Right atrium auricular region (tissue), 2 donors: ENCODE measurements at regions not wholly inside any gene's neighbourhood (a gene's known extent, or its start where the extent isn't known, plus 50 kb on each side); places are given as distances from the start of the nearest gene placed in this dataset.
A peak's percentile ranks its signal among the peaks of the same experiment; 100 is the strongest.

Experiments used
- DNase-seq: peaks from one replicate; pipeline ENCODE4 v3.0.0-alpha.2; 2019; ENCODE audit warnings: low spot score
- H3K27ac ChIP-seq, 2 donors: fragments of 200-600 bp; sonication (generic); 1 replicate in 1 of 2; 2 replicates in 1 of 2; pipeline ENCODE4 v1.5.1; 2016 to 2019
- H3K27me3 ChIP-seq, 2 donors: fragments of 200-600 bp; sonication (generic); one replicate each; pipeline versions ENCODE4 v1.5.1 to v1.6.0; 2017 to 2019
- H3K36me3 ChIP-seq: fragments of 200-600 bp; sonication (generic); one replicate; pipeline ENCODE4 v1.5.1; 2016
- H3K4me1 ChIP-seq, 2 donors: fragments of 200-600 bp; sonication (generic); one replicate each; pipeline versions ENCODE4 v1.5.1 to v1.6.0; 2017 to 2019
- H3K4me3 ChIP-seq, 2 donors: fragments of 200-600 bp; sonication (generic); 1 replicate in 1 of 2; 2 replicates in 1 of 2; pipeline ENCODE4 v1.5.1; 2017 to 2019; ENCODE audit warnings: mild to moderate bottlenecking in 1 of 2, moderate library complexity in 1 of 2
- H3K9me3 ChIP-seq, 2 donors: fragments of 200-600 bp; sonication (generic); one replicate each; pipeline ENCODE4 v1.5.1; 2019
- TF ChIP-seq, protein P1 (sequence below), 2 donors: fragments of 200-600 bp; sonication (generic); IDR thresholded peaks; one replicate each; pipeline ENCODE4 v1.5.1; 2019; ENCODE audit warnings: antibody characterized with exemption in 2 of 2

DNA sequence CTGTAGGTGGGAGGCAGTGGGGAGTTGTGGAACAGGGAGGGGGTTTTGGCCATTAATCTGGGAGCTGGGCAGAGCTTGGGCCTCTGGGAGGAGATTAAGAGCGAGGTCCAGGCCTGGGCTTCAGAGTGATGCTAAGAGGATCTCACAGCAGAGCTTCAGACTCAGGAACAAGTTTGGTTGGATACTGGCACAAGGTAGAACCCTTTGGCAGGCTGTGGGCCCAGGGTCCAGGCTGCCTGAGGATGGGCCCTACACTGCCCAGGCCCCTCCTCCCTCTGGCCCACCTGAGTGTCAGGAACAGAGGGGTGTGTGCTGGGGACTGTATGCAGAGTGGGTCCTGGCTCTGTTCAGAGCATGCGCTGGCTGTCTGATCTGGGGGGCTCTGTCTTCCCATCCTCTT, 334.9 kb downstream of the CYP26B1 start:
- H3K9me3 ChIP-seq, result no peaks in the 10 kb centered on the region
- no peaks in the 10 kb centered on the region for H3K4me1 ChIP-seq
- TF ChIP-seq, protein P1, sequence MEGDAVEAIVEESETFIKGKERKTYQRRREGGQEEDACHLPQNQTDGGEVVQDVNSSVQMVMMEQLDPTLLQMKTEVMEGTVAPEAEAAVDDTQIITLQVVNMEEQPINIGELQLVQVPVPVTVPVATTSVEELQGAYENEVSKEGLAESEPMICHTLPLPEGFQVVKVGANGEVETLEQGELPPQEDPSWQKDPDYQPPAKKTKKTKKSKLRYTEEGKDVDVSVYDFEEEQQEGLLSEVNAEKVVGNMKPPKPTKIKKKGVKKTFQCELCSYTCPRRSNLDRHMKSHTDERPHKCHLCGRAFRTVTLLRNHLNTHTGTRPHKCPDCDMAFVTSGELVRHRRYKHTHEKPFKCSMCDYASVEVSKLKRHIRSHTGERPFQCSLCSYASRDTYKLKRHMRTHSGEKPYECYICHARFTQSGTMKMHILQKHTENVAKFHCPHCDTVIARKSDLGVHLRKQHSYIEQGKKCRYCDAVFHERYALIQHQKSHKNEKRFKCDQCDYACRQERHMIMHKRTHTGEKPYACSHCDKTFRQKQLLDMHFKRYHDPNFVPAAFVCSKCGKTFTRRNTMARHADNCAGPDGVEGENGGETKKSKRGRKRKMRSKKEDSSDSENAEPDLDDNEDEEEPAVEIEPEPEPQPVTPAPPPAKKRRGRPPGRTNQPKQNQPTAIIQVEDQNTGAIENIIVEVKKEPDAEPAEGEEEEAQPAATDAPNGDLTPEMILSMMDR (IDR thresholded peaks at IDR 0.05), result no peak
- H3K27me3 ChIP-seq, result no peaks in the 10 kb centered on the region
- DNase-seq, result peak; percentile 30
- no peaks in the 10 kb centered on the region for H3K36me3 ChIP-seq
- H3K4me3 ChIP-seq, result no peak overlapping the region
- H3K27ac ChIP-seq, result no peak overlapping the region

DNA sequence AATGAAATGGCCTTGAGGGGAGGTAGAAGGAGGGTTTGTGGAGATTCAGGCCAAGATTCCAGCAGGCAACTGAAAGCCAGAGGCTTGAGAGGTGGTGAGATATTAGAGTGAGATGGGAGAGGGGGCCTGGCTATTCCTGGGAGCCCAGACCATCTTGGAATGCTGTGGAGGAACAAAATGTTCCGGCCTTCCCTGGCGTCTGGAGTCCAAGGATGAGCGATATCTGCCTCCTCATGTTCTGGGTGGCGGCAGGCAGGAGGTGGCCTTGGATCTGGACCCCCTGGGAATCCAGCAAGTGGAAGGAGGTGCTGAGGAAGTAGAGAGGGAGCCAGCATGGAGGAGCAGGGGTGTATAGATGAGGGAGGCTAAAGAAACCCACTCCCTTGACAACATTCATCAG, 335.9 kb downstream of the CYP26B1 start:
- TF ChIP-seq, protein P1 (IDR thresholded peaks at IDR 0.05), result no peak
- Histone ChIP-seq H3K9me3 (no peaks in the 10 kb centered on the region), H3K4me1 (no peaks in the 10 kb centered on the region), H3K4me3 (no peak overlapping the region), H3K27me3 (no peaks in the 10 kb centered on the region), H3K27ac (no peak overlapping the region), H3K36me3 (no peaks in the 10 kb centered on the region)
- DNase-seq, result peak; percentile 46

DNA sequence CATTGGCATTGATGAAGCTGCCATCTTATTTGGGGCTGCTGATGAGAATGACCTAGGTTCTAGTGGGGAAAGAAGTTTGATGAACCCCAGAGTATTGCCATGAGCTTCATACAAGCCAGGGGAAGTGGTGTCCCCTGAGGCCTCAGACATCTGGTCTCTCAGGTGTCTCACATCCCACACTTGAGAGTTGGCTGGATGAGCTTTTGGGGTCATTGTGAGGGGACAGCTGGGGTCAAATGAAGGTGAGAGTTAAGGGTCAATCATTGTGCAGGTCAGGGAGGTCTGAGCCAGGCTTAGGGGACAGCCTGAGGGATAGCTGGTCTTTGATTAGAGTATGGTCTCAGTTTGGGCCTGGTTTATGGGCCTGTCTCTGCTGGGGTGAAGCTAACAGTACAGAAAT, 336.5 kb downstream of the CYP26B1 start:
- H3K27ac ChIP-seq, result no peak overlapping the region
- DNase-seq, result no peak
- TF ChIP-seq, protein P1 (IDR thresholded peaks at IDR 0.05), result no peak
- H3K27me3 ChIP-seq, result no peaks in the 10 kb centered on the region
- H3K4me1 ChIP-seq, result no peaks in the 10 kb centered on the region
- no peaks in the 10 kb centered on the region for H3K36me3 ChIP-seq
- no peaks in the 10 kb centered on the region for H3K9me3 ChIP-seq
- no peak overlapping the region for H3K4me3 ChIP-seq

DNA sequence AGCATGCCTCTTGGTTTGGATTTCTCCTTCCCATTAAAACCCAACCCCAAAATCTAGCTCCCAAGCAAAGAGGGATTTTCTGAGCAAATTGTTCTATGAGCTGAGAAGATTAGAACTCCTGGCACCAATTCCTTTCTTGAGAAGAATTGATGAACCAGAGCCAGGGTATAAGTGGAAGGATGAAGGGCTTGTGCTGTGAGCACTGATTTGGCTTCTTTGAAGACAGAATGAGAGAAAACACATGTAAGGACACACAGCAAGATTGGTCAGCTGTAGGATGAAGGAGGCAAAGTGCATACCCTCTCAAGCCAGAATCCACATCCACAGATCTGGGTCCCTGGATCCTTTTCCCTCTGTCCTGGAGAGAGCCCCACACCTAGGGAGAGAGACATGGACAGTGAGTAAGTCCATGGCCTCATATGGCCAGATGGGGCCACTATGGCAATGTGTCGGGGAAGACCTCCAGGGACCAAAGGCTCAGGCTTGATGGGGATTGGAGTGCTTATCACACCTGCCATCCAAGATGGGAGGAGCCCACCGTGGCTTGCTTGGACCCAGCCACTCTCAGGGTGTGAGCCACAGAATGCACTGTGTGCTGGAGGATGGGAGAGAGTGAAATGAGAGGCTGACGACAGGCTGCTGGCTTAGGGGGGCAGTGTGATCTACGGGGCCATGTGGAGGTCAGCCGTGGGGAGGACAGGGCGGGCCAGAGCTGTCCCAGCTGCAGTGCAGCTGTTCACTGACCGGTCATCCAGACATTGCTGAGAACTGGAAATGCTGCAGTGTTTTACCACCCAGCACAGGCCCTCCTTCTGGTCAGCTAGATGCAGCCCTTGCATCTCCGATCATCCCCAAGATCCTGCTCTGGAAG, 339.8 kb downstream of the CYP26B1 start:
- Histone ChIP-seq H3K9me3 (no peaks in the 10 kb centered on the region), H3K27me3 (no peaks in the 10 kb centered on the region), H3K4me1 (no peaks in the 10 kb centered on the region), H3K4me3 (no peak overlapping the region), H3K27ac (no peak overlapping the region), H3K36me3 (no peaks in the 10 kb centered on the region)
- TF ChIP-seq, protein P1 (IDR thresholded peaks at IDR 0.05), result no peak
- DNase-seq, result peak; percentile 59

DNA sequence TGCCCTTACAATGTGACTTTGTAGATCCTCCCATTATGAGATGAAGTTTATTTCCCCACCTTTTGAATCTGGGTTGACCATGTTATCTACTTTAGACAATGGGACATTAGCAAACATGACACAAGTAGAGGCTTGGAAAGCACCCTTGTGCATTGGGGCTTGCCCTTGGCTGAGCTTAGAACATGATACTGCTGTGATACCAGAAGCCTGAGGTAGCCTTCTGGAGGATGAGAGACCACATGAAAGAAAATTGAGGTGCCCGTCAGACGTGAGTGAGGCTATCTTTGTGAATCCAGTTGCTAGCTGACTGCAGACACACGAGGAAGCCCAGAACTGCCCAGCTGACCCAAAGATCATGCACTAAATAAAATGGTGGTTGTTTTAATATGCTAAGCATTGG, 341.2 kb downstream of the CYP26B1 start:
- TF ChIP-seq, protein P1 (IDR thresholded peaks at IDR 0.05), result no peak
- Histone ChIP-seq H3K4me1 (peaks cover 0 to 9% of the 10 kb centered on the region in 2 donors), H3K27ac (no peak overlapping the region), H3K9me3 (no peaks in the 10 kb centered on the region), H3K4me3 (no peak overlapping the region), H3K27me3 (no peaks in the 10 kb centered on the region), H3K36me3 (no peaks in the 10 kb centered on the region)
- DNase-seq, result peak; percentile 23
